Endothelial cell of umbilical vein (primary cell): ENCODE measurements at regions not wholly inside any gene's neighbourhood (a gene's known extent, or its start where the extent isn't known, plus 50 kb on each side); places are given as distances from the start of the nearest gene placed in this dataset.

Source experiments
- BruUV-seq: library from RNA; stranded (reverse); fragments of 400-500 nt; replicated peaks from 2 replicates; lab custom pipeline; 2021; lab: Mats Ljungman, UMichigan
- CTCF ChIA-PET: fragments of 300-600, 350-600 bp; sonication (Branson Sonifier 250); formaldehyde crosslinking; loops from one replicate; lab custom pipeline; 2021; ENCODE audit warnings: antibody characterized with exemption, inconsistent platforms; lab: Charles Lee
- POLR2A ChIA-PET: fragments of 300-600, 350-600 bp; sonication (Branson Sonifier 250); formaldehyde crosslinking; loops from one replicate; lab custom pipeline; 2021; ENCODE audit warnings: antibody characterized with exemption, inconsistent platforms; lab: Charles Lee
- DNase-seq: peaks from one replicate; pipeline ENCODE4 v3.0.0-alpha.2; 2011; ENCODE audit warnings: low read depth, low spot score
- FAIRE-seq: peaks from 2 replicates; lab custom pipeline; 2011; peaks lifted over from hg19 to GRCh38; lab: Jason Lieb, UNC
- H2AFZ ChIP-seq: 2 replicates; pipeline ENCODE4 v1.6.0; 2012; ENCODE audit warnings: low read depth, low read length, control low read depth, inconsistent platforms
- H3K27ac ChIP-seq: 2 replicates; pipeline ENCODE4 v1.5.1; 2011; ENCODE audit warnings: low read depth, mild to moderate bottlenecking, control low read depth, low read length, moderate library complexity; ENCODE audit not compliant: insufficient read depth
- H3K27me3 ChIP-seq, 2 experiments: 2 replicates each; pipeline versions ENCODE4 v1.6.0 to v1.6.1; 2011; ENCODE audit warnings: low read length in 2 of 2, mixed read lengths in 1 of 2; ENCODE audit not compliant: control insufficient read depth in 2 of 2, insufficient read depth in 2 of 2
- H3K36me3 ChIP-seq, 2 experiments: 2 replicates in 1 of 2; 3 replicates in 1 of 2; pipeline ENCODE4 v1.5.1; 2011; ENCODE audit warnings: low read length in 2 of 2, mild to moderate bottlenecking in 1 of 2, moderate library complexity in 1 of 2; ENCODE audit not compliant: control insufficient read depth in 2 of 2, insufficient read depth in 2 of 2; ENCODE audit errors: extremely low read depth in 1 of 2
- H3K4me1 ChIP-seq: 3 replicates; pipeline ENCODE4 v1.5.1; 2011; ENCODE audit warnings: mild to moderate bottlenecking, low read length; ENCODE audit not compliant: control insufficient read depth, insufficient read depth; ENCODE audit errors: extremely low read depth
- H3K4me2 ChIP-seq: 2 replicates; pipeline ENCODE4 v1.6.1; 2011; ENCODE audit warnings: low read length, control low read depth, mixed read lengths; ENCODE audit not compliant: insufficient read depth
- H3K4me3 ChIP-seq, 3 experiments: fragments of 200-600 bp in 1 of 3; sonication (generic), shearing (Covaris generic) in 1 of 3; replicated peaks in 1 of 3; 2 replicates each; pipeline ENCODE4 v1.5.1; 2011 to 2016; ENCODE audit warnings: control low read depth in 3 of 3, low read length in 3 of 3, mild to moderate bottlenecking in 2 of 3, inconsistent platforms in 1 of 3, low read depth in 1 of 3, moderate library complexity in 1 of 3; ENCODE audit not compliant: insufficient read depth in 1 of 3
- H3K79me2 ChIP-seq: 2 replicates; pipeline ENCODE4 v1.6.0; 2012; ENCODE audit warnings: low read length, inconsistent platforms; ENCODE audit not compliant: control insufficient read depth, insufficient read depth
- H3K9ac ChIP-seq: replicated peaks from 2 replicates; pipeline ENCODE3; 2011; ENCODE audit warnings: low read length, control low read depth; ENCODE audit not compliant: insufficient read depth; ENCODE audit errors: extremely low read depth
- H3K9me1 ChIP-seq: replicated peaks from 3 replicates; pipeline ENCODE4 v1.6.0; 2011; ENCODE audit warnings: mild to moderate bottlenecking, low read length; ENCODE audit not compliant: control insufficient read depth, insufficient read depth; ENCODE audit errors: extremely low read depth
- H3K9me3 ChIP-seq: replicated peaks from 2 replicates; pipeline ENCODE4 v1.5.1; 2012; ENCODE audit warnings: low read length, inconsistent platforms; ENCODE audit not compliant: control insufficient read depth, insufficient read depth
- H4K20me1 ChIP-seq: replicated peaks from 2 replicates; pipeline ENCODE3; 2011; ENCODE audit warnings: mild to moderate bottlenecking, low read length; ENCODE audit not compliant: control insufficient read depth, insufficient read depth; ENCODE audit errors: extremely low read depth
- CTCF ChIP-seq, 2 donors: IDR thresholded peaks; 1 replicate in 1 of 2; 2 replicates in 1 of 2; pipeline ENCODE4 v1.5.1; 2011; ENCODE audit warnings: low read length in 2 of 2, mild to moderate bottlenecking in 2 of 2, moderate library complexity in 2 of 2, control low read depth in 1 of 2, inconsistent platforms in 1 of 2, low read depth in 1 of 2; ENCODE audit not compliant: insufficient read depth in 1 of 2; ENCODE audit errors: extremely low read depth in 1 of 2
- EZH2 ChIP-seq: IDR thresholded peaks from 2 replicates; pipeline ENCODE4 v1.6.1; 2012; ENCODE audit warnings: borderline replicate concordance, low read depth, mild to moderate bottlenecking, moderate library complexity, low read length, inconsistent platforms; ENCODE audit not compliant: severe bottlenecking
- FOS ChIP-seq: IDR thresholded peaks from 2 replicates; pipeline ENCODE4 v1.6.1; 2011; ENCODE audit warnings: mild to moderate bottlenecking, low read length, moderate library complexity, borderline replicate concordance; ENCODE audit not compliant: insufficient read depth
- GATA2 ChIP-seq: IDR thresholded peaks from 2 replicates; pipeline ENCODE4 v1.7.0; 2011; ENCODE audit warnings: low read depth, mild to moderate bottlenecking, moderate library complexity, mixed read lengths, low read length; ENCODE audit not compliant: insufficient read length, insufficient read depth
- JUN ChIP-seq: IDR thresholded peaks from 2 replicates; pipeline ENCODE4 v1.6.1; 2011; ENCODE audit warnings: borderline replicate concordance, low read depth; ENCODE audit not compliant: insufficient read length, insufficient read depth
- MAX ChIP-seq: IDR thresholded peaks from 2 replicates; pipeline ENCODE4 v1.6.1; 2011; ENCODE audit not compliant: insufficient read depth, insufficient read length
- MYC ChIP-seq: IDR thresholded peaks from one replicate; pipeline ENCODE4 v1.6.1; 2011; ENCODE audit warnings: mild to moderate bottlenecking, low read depth, low read length
- POLR2A ChIP-seq: IDR thresholded peaks from 2 replicates; pipeline ENCODE4 v1.6.1; 2012; ENCODE audit warnings: low read depth, mild to moderate bottlenecking, control low read depth, low read length
- POLR2AphosphoS5 ChIP-seq: IDR thresholded peaks from 2 replicates; pipeline ENCODE4 v1.6.1; 2012; ENCODE audit warnings: low read depth, mild to moderate bottlenecking, control low read depth, low read length, moderate library complexity; ENCODE audit not compliant: insufficient read depth
- dilution Hi-C: fragments of 300-500 bp; cut with MboI; formaldehyde crosslinking; loops from one replicate; pipeline ENCODE4 v1.15.0; 2019; ENCODE audit warnings: low sequenced_read_pairs; ENCODE audit not compliant: extremely low pct_ligation_motif_present
- intact Hi-C: fragments of 100-400 bp; cut with micrococcal nuclease; formaldehyde crosslinking; loops from one replicate; pipeline ENCODE4 v1.10.0; 2022

GRCh38 chr6:50124572-50124971, 74.8 kb upstream of the DEFB112 start:
- intact Hi-C loops = no loop called here
- Histone ChIP-seq H3K79me2 (no peaks in the 10 kb centered on the region), H3K4me1 (no peaks in the 10 kb centered on the region), H3K4me2 (no peak overlapping the region), H3K9me1 (no peaks in the 10 kb centered on the region), H3K4me3 (no peak overlapping the region), H3K27ac (no peak overlapping the region), H3K36me3 (no peaks in the 10 kb centered on the region), H3K9me3 (no peaks in the 10 kb centered on the region), H3K27me3 (no peaks in the 10 kb centered on the region), H2AFZ (no peak overlapping the region), H3K9ac (no peak overlapping the region), H4K20me1 (no peaks in the 10 kb centered on the region)
- BruUV-seq = no TSS peak
- DNase-seq (no peak), FAIRE-seq (no peak)
- TF ChIP-seq POLR2AphosphoS5 = no peak
- TF ChIP-seq EZH2 = no peak
- TF ChIP-seq JUN = no peak
- no peak for TF ChIP-seq CTCF (IDR thresholded peaks at IDR 0.05; ENCODE audit: extremely low read depth in 1 of 2, insufficient read depth in 1 of 2, low read depth in 1 of 2, low read length in 2 of 2)
- TF ChIP-seq FOS = no peak
- TF ChIP-seq MAX = no peak
- TF ChIP-seq GATA2 = no peak
- TF ChIP-seq POLR2A = no peak
- TF ChIP-seq MYC = no peak
- POLR2A ChIA-PET = no interaction called here
- CTCF ChIA-PET = no interaction called here
- dilution Hi-C loops = no loop called here
